Fibroblast of the conjunctiva (primary cell): ENCODE measurements at regions not wholly inside any gene's neighbourhood (a gene's known extent, or its start where the extent isn't known, plus 50 kb on each side); places are given as distances from the start of the nearest gene placed in this dataset.
A peak's percentile ranks its signal among the peaks of the same experiment; 100 is the strongest.
"Not testable (repeated sequence)": the region's sequence is repeated elsewhere in the genome, so short reads cannot be mapped to it uniquely, and the experiment has no call there.

ENCODE experiments used
- DNase-seq: peaks from one replicate; pipeline ENCODE4 v3.0.0-alpha.2; 2010; ENCODE audit warnings: low read depth

- DNase-seq = no peak
These were observed 454.9 kb downstream of the PRR16 start for GRCh38 chr5:120919017-120919416.

- no peak for DNase-seq
These were observed 458.9 kb downstream of the PRR16 start for GRCh38 chr5:120923026-120923425.

DNA sequence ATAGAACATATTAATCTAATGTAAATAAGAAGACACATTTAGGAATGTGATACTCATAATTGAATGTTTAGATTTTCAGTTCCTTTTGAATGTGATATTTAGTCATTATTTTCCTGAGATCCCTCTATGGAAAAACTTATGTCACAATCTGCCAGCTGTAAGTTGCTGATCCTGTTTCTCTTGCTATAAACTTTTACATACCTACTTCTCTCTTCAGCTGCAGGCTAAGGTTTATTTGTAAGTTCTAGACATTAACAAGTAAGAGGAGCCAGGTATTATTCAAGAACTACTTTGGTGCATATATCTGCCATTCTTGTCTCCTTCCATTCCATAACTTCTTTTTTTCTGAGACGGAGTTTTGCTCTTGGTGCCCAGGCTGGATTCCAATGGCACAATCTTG, 462.4 kb downstream of the PRR16 start:
- DNase-seq = no peak

DNA sequence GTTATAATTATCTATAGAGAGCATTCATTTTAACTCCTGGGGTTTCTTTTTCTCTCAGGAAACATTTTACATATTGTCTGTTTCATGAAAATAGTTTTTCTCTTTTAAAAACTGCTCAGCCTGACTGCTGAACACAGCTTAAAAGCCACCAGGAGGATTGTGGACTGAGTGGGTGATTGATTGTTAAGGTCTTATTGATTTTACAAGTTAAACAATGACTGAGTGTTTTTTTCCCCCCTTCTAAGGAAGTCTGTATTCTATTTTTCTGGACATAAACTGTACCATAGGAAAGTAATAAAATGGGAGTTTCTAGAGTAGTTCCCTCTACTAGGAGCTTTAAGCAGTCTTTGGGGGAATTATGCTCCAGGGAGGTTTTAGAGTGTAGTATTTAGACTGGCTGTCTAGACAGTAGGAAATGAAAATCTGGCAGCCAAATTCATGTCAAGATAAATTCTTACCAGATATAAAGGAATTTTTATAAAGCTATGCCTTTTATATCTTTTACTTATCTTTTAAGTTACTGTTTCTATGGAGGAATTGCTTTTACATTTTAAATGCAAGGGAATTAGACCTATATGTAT, 463.9 kb downstream of the PRR16 start:
- no peak for DNase-seq

DNA sequence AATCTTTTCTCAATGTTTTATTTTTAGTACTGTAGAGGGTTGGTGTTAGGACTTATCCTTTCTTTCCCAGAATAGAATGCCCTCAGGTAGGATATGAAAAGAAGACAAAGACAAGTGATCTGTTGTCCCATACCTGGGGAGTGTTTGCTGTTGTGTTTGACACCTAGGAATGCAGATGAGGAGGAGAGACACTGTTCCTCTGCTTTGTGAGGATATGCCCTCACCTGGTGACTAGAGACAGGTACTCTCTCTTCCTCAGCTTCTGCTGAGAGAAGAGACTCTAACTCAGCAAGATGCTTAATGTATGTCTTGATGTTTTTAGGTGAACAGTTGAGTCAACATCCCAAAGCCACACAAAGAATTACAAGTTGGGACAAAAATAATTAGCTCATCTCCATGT, 468.4 kb downstream of the PRR16 start:
- no peak for DNase-seq

GRCh38 chr5:120934031-120934430, 469.9 kb downstream of the PRR16 start:
- DNase-seq = no peak

DNA sequence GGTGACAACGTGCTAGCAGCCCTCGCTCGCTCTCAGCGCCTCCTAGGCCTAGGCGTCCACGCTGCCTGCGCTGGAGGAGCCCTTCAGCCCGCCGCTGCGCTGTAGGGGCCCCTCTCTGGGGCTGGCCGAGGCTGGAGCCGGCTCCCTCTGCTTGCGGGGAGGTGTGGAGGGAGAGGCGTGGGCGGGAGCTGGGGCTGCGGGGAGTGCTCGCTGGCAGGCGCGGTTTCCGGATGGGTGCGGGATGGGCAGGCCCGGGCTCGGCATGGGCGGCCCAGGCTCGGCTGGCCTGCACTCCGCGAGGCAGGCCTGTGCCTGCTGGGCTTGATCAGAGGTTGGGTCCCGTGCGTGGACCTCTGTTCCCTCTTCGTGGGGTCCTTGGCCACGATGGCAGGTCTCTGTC, 472.6 kb downstream of the PRR16 start:
- no peak for DNase-seq

- DNase-seq = no peak
These were observed 474.5 kb downstream of the PRR16 start for GRCh38 chr5:120938604-120939003.

DNA sequence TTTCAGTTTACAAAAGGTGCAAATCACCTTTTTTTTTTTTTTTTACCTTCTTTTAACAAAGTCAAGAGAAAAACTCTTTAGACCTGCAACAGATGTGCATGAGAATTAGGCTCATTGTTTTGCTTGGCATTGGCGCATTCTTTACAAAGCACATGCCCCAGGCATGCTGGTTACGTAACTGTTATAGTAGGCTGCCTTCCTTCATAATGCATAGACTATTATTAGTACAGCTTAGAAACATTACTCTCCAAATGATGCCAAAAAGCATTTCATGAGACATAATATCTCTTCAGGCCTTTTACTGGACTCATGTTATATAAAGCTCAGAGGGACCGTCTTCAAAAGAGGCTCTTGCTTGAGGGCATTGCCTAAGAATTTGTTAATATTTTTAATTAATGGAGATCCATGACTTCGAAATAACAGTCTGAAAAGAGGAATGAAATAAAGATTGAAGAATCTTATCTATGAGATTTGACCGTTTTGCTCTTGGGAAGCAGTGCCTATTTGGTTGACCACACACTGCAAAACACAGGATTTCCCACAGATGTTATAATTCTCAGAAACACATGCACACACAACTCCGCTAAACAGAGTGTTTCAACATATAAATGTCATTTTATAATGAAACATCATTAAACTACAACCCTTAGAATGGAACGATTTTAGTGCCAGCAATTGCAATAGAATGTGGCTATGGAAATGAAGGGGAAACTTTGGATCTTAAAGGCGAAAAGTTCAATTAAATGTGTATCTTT, 478.7 kb downstream of the PRR16 start:
- peak; percentile 35 for DNase-seq

DNA sequence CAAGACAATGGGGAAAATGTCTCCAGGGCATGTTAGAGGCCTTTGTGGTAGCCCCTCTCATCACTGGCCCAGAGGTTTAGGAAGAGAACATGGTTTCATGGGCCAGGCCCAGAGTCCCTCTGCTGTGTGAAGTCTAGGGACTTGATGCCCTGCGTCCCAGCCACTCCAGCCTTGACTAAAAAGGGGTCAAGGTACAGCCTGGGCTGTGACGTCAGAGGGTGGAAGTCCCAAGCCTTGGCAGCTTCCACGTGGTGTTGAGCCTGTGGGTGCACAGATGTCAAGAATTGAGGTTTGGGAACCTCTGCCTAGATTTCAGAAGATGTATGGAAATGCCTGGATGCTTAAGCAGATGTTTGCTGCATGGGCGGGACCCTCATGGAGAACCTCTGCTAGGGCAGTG, 485.5 kb downstream of the PRR16 start:
- not testable (repeated sequence) for DNase-seq

GRCh38 chr5:120953445-120953844, 489.3 kb downstream of the PRR16 start:
- not testable (repeated sequence) for DNase-seq

DNA sequence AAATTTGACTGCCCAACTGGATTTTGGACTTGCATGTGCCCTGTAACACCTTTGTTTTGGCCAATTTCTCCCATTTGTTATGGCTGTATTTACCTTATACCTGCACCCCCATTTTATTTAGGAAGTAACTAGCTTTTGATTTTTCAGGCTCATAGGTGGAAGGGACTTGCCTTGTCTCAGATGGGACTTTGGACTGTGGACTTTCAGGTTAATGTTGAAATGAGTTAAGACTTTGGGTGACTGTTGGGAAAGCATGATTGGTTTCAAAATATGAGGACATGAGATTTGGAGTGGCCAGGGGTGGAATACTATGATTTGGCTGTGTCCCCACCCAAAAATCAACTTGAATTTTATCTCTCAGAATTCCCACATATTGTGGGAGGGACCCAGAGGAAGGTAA, 490.2 kb downstream of the PRR16 start:
- no peak for DNase-seq

- no peak for DNase-seq
These were observed 491.7 kb downstream of the PRR16 start for GRCh38 chr5:120955795-120956194.

DNA sequence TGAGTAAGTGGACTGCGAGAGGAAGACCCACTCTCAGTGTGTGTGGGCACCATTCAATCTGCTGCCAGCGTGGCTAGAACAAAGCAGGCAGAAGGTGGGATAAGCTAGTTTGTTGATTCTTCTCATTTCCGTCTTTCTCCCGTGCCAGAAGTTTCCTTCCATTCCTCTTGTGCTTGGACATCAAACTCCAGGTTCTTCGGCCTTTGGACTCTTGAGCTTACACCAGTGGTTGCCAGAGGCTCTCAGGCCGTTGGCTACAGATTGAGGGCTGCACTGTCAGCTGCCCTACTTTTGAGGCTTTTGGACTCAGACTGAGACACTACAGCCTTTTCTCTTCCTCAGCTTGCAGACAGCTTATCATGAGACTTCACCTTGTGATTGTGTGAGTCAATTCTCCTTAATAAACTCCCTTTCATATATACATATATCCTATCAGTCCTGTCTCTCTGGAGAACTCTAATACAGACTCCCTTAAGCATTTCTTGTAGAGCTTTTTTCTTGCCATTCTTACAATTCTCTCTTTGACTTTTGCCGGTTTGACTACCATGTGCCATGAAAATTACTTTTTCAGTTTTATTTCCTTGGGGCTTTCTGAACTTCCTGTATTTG, 494.9 kb downstream of the PRR16 start:
- no peak for DNase-seq

- DNase-seq = no peak
These were observed 496.4 kb downstream of the PRR16 start for GRCh38 chr5:120960510-120960909.

GRCh38 chr5:120967366-120967765, 503.3 kb downstream of the PRR16 start:
- no peak for DNase-seq

DNA sequence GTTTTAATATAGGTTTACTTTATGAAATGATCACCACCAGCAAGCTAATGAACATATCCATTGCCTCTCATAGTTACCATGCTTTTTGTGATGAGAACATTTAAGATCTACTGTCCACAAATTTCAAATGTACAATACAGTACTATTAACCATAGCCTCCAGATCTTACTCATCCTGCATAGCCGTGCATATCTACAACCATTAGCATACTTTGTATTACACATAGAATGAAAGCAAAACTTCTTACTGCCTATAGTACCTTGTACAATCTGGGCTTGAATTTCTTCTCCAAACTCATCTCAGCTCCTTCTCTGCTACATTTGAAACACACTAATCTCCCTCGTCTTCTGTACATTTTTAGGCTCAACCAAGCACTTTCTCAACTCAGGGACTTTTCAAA, 510.6 kb downstream of the PRR16 start:
- DNase-seq = no peak

DNA sequence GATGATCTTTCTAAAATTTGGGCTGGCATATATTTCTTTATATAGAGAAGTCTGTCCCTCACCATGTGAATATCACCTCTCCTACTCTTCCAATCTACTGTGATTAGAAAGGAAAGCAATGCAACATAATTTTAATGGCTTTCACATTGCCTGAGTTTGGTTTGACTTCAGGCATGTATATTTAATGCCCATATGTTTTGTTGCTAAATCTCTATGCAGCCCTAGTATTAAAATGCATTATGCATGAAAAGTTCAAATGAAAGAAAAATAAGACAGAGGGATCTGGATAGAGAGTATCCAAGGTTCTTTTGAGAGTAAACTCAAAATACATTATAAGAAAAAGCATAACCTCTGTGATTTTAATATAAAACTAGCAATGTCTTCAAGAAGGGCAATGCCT, 518.3 kb downstream of the PRR16 start:
- DNase-seq = no peak

GRCh38 chr5:120985526-120985925, 521.4 kb downstream of the PRR16 start:
- no peak for DNase-seq

- no peak for DNase-seq
These were observed 524.4 kb downstream of the PRR16 start for GRCh38 chr5:120988491-120988890.

GRCh38 chr5:120988941-120989340, 524.8 kb downstream of the PRR16 start:
- no peak for DNase-seq

DNA sequence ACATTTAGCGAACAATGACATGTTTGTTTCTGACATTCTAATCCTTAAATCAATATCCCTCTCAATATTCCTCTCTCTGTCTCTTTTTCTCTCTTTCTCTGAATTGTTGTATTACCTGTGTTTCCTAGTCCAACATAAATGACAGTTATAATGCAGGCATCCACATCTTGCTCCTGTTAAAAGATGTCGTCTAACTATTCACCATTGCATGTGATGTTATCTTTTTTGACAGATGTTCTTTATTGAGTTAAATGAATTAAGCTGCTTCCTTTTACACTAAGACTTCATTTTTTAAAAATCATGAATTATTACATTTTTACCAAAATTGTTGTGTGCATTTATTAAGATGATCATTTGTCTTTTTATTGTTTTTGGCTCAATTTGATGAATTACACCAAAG, 527.5 kb downstream of the PRR16 start:
- no peak for DNase-seq

GRCh38 chr5:120994112-120994511, 530.0 kb downstream of the PRR16 start:
- DNase-seq = no peak

GRCh38 chr5:120999550-120999949, 535.5 kb downstream of the PRR16 start:
- no peak for DNase-seq
